Activated T-cell treated with anti-CD3 and anti-CD28 coated beads for 24 hours (primary cell): ENCODE measurements at regions not wholly inside any gene's neighbourhood (a gene's known extent, or its start where the extent isn't known, plus 50 kb on each side); places are given as distances from the start of the nearest gene placed in this dataset.
"Not testable (repeated sequence)": the region's sequence is repeated elsewhere in the genome, so short reads cannot be mapped to it uniquely, and the experiment has no call there.

Experiments used
- DNase-seq: peaks from one replicate; pipeline ENCODE4 v3.0.0-alpha.2; 2020; ENCODE audit warnings: low read depth

GRCh38 chr13:50156561-50157127, 141.4 kb downstream of the KCNRG start:
- DNase-seq = no peak

DNA sequence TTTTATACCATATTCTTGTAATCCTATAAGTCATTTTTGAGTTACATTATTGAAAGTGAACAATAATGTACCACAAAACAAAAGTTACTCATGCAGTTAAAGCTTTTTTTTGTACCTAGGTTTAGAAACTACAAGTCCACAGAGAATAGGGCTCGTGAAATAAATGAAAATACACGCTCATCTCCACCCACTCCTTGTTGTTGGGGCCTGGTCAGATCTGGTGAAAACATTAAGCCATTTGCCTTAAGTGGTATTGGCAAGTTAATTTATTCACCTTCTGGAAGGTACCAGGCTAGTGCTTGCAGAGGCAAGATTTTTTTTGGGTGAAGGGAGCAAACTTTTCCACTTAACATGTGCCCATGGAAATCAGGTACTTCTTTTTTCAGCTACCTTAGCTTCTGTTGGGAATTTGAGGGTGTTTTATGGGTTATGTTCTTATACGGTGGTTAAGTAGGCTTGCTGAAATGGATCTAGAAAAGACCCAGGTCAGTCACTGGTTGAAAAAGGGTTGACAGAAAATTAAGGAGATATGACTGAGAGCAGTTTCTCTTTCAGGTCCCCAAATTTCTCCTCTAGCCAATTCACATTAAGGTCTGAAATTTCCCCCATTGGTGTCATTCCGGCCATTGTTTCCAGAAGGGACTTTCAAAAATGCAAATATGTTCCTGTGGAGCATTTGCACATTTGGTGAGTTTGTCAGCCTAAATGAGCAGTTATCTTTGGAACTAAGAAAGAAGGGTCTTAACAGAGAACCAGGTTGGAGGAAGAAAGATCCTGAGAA, 143.3 kb downstream of the KCNRG start:
- DNase-seq = no peak

- no peak for DNase-seq
Observed at GRCh38 chr13:50159607-50160006, 144.4 kb downstream of the KCNRG start.

DNA sequence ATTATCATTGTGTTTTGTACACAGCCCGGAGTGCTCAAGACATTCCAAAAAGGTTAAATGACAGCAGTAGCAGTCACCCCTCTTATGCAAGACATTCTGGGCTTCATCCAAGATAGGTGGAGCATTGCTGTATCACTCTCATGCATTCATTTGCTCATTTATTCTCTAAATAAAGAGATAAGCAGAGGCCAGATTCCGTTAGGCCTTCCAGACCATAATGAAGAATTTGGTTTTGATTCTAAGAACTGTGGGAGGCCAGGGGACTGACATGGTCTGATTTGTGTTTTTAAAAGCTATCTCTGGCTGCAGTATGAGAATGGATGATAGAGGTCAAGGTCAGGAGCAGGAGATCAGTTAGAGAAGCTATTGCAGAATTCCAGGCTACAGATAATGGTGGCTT, 145.8 kb downstream of the KCNRG start:
- no peak for DNase-seq

DNA sequence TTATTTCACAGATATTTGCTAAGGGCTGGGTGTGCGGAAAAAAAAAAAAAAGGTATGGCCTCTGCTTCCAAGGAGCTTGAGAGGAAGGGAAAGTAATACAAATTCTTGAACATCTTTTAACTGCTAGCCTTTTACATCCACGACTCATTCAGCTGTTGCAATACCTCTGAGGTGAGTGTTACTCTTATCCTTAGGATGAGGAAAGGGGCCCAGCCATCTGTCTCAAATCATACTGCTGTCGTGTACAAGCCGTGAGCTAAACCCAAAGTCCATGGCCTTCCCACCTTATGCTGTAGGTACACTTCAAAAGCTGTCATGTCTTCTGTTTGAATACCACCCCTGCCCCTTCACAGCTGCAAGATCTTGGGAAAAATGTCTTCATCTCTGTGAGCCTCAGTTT, 146.8 kb downstream of the KCNRG start:
- no peak for DNase-seq

DNA sequence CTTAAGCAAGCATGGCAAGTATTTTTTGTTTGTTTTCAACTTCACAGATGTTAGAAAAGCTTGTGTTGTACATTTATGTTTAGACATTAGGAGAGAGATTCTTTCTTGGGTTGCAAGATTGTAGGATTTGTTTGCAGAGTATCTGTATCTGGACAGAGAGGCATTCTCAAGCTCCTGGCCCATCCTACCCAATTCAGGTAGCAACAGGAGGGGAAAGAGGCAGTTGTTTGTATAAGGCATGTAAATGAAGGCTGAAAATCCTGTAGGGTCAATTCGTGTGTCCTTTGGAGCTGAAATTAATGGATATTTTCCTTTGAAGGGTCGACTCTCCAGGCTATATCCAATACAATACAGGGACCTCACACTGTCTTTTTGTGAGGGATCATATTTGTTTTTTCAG, 147.3 kb downstream of the KCNRG start:
- no peak for DNase-seq

DNA sequence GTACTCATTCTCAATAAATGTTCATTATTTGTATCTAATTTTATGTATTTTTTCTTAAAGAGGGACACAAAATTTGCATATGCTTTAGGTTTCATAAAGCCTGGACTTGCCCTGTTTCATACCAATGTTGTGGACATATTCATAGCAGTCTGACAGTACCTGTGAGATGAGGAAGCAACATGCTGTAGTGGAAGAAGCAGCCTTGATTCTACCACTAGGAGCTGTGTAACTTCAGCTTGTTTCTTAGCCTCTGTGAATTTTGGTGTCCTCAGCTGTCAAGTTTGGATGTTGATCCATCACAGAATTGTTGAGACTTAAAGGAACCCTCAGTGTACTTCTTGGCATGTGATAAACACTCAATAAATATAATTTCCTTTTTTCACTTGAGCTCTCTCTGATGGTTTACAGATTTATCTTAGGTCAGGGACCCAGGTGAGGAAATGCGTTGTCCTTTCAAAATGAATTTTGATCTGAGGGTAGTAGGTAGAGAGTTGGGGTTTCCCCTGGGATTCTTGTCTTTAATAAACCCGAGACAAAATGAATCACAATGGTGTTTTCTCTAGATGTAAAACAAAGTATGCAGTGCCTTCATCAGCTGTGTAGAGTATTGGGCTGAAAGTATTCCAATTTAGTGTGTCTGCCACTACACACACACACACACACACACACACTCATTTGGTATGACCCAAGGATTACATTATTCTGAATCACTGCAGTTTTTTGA, 152.1 kb downstream of the KCNRG start:
- DNase-seq = no peak

GRCh38 chr13:50167967-50168366, 152.7 kb downstream of the KCNRG start:
- DNase-seq = no peak

- DNase-seq = no peak
Observed at GRCh38 chr13:50168786-50169185, 153.5 kb downstream of the KCNRG start.

DNA sequence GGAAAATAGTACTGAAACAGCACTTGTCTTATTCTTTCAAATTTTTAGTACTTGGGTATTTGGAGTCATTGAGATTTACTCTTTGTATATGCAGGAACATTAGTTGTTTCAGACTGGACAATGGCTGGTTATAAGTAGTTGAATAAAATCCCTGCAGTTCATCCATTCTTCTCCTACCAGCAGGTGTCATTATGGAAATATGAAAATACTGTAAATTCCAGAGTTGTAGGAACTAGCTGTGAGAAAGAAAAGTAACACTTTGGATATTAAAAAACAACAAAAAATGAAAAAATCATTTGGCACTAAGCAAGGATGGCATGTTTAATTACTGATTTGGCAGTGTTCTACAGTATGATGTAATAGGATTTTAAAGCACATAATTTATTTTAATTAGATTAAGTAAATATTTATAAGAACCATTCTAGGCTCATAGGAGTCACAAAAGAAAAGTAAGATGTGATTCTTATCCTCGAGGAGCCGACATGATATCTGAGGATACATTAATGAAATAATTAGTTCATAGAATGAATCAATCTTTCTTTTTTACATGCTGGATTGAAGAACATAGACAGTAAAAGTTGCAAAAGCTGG, 155.3 kb downstream of the KCNRG start:
- DNase-seq = no peak

GRCh38 chr13:50171590-50172282, 156.5 kb downstream of the KCNRG start:
- DNase-seq = no peak

DNA sequence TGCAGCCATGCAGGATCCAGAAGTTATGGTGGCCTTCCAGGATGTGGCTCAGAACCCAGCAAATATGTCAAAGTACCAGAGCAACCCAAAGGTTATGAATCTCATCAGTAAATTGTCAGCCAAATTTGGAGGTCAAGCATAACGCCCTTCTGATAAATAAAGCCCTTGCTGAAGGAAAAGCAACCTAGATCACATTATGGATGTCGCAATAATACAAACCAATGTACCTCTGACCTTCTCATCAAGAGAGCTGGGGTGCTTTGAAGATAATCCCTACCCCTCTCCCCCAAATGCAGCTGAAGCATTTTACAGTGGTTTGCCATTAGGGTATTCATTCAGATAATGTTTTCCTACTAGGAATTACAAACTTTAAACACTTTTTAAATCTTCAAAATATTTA, 157.8 kb downstream of the KCNRG start:
- DNase-seq = not testable (repeated sequence)

DNA sequence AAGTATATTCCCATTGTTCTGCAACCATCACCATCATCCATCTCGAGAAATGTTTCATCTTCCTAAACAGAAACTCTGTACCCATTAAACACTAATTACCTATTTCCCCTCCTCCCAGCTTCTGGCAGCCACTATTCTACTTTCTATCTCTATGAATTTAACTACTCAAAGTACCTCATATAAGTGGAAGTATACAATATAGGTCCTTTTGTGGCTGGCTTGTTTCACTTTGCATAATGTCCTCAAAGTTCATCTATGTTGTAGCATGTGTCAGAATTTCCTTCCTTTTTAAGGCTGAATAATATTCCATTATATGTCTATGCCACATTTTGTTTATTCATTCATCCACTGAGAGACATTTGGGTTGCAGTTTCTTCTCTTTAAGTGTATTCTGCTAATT, 159.4 kb downstream of the KCNRG start:
- DNase-seq = no peak

GRCh38 chr13:50179977-50180376, 164.7 kb downstream of the KCNRG start:
- DNase-seq = no peak

GRCh38 chr13:50185769-50186763, 170.8 kb downstream of the KCNRG start:
- not testable (repeated sequence) for DNase-seq

DNA sequence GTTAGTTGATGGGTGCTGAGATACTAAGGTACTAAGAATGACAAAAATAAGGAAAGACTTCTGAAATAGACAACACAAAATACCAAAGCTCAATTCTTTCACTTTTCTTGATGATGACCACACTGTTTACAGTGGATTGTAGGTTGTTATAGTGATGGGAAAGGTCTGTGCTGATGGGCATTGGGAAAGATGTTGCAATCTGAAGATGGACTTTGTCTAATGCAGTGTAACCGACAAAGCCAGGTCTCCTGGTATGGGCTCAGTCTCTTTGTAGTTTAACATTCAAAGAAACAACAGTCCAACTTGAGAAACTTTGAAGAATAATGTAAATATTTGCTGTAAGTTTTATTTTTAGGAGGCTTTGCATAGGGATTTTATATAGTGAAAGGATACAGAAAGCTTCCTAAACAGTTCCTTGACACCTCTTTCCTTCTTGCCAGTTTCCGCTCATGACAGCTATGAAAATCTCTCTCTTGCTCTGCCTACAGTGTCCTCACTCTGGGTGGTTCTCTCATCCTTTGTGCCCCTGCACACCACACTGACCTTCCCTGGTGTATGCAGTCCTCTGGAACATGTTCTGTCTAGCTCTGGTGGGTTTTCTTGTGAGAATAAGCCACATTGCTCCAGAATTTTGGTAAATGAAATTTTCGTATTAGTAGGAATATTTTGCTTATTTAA, 172.2 kb downstream of the KCNRG start:
- DNase-seq = no peak

DNA sequence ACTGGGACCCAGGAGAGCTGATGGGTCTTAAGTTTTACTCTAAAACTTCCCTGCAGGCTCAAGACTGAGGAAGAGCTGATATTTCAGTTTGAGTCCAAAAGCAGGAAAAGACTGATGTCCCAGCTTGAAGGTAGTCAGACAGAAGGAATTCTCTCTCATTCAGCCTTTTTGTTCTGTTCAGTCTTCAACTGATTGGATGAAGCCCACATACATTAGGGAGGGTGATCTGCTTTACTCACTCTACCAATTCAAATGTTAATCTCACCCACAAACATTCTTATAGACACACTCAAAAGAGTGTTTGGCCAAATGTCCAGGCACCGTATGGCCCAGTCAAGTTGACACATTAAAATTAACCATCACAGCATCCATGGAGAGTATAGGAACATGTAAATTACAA, 173.5 kb downstream of the KCNRG start:
- no peak for DNase-seq

- no peak for DNase-seq
Observed at GRCh38 chr13:50189450-50189849, 174.2 kb downstream of the KCNRG start.

GRCh38 chr13:50191004-50191403, 175.8 kb downstream of the KCNRG start:
- no peak for DNase-seq

DNA sequence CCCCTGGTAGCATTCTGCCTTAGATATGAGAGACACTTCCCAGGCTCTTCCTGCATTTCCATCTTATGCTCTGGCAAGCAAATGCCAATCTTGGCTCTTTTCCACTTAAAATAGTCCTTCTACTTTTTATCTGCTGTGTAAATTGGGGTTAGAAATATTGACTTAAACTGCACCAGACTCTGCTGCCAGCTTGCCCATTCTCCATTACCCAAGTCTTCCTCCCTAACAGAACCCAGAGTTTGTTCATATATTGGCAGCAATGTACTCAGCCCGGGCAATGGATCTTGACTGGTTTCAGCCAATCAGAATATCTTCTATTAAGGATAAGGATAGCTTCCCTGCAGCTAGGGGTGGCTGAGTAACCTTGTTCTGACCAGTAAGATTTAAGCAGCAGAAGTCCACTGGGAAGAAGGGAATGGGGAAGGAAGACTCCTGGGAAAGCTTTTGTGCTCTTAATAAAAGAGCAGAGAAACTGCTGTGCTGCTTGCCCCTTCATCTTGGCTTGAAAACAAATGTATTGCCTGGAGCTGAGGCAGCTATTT, 177.1 kb downstream of the KCNRG start:
- DNase-seq = no peak
